ENCODE measurements at regions not wholly inside any gene's neighbourhood (a gene's known extent, or its start where the extent isn't known, plus 50 kb on each side); places are given as distances from the start of the nearest gene placed in this dataset.

DNA sequence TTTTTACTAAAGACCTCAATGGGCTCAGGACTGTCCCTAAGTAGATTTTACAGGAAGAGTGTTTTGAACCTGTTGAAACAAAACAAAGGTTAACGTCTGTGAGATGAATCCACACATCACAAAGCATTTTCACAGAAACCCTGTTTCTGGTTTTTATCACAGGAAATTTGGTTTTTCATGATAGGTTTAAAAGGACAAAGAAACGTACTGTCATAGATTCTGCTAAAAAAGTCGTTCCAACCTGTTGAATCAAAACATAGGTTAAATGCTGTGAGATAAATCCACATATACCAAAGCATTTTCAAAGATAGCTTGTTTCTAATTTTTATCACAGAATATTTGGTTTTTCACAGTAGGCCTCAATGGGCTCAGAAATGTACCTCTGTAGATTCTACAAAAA, 1531.0 kb downstream of the UQCRFS1 start:
- TF ChIP-seq CEBPB (IDR thresholded peaks at IDR 0.05) = no peak
- TF ChIP-seq, protein P1, sequence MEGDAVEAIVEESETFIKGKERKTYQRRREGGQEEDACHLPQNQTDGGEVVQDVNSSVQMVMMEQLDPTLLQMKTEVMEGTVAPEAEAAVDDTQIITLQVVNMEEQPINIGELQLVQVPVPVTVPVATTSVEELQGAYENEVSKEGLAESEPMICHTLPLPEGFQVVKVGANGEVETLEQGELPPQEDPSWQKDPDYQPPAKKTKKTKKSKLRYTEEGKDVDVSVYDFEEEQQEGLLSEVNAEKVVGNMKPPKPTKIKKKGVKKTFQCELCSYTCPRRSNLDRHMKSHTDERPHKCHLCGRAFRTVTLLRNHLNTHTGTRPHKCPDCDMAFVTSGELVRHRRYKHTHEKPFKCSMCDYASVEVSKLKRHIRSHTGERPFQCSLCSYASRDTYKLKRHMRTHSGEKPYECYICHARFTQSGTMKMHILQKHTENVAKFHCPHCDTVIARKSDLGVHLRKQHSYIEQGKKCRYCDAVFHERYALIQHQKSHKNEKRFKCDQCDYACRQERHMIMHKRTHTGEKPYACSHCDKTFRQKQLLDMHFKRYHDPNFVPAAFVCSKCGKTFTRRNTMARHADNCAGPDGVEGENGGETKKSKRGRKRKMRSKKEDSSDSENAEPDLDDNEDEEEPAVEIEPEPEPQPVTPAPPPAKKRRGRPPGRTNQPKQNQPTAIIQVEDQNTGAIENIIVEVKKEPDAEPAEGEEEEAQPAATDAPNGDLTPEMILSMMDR (IDR thresholded peaks at IDR 0.05) = no peak

All from A549 (cell line).